ENCODE measurements at regions not wholly inside any gene's neighbourhood (a gene's known extent, or its start where the extent isn't known, plus 50 kb on each side); places are given as distances from the start of the nearest gene placed in this dataset.

DNA sequence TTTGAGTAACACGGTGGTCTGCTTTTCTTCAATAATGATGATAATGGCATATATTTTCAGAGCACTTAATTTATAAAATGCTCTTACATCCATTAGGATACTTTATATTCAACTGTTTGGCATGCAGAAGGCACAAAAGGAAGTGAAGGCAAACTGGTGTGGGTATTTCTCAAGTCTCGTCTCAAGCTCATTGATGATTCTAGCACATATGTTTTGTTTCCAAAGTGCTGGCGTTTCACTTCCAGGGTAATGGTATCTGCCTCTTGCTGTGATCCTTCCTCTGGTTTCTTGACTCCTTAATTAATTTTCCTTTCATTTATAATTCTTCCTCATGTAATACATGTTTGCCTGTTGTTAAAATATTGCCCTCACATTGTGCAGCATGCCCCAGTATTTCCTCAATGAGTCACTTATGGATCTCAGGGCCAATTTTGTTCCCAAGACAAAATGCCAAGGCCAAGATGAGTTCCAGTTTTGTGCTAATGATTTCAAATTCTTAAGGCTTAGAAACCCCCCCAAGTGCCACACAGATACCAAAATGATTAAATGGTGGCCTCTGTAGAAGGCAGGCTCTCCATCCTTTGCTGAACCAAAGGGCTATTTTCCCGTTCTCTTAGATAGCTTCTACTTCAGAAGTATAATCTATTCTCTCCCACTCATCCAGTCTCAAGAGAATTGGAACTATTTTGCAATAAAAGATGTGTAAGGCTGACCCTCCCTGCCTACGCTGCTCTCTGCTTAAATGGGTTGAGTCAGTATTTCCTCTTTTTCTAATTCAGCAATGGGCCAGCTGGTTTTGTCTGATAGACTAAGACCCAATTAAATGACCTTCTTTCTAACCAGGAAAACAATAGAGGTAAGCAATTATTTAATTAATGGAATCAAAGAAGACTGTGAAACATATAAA, 171.2 kb downstream of the ZNF365 start:
- TF ChIP-seq, protein P1, sequence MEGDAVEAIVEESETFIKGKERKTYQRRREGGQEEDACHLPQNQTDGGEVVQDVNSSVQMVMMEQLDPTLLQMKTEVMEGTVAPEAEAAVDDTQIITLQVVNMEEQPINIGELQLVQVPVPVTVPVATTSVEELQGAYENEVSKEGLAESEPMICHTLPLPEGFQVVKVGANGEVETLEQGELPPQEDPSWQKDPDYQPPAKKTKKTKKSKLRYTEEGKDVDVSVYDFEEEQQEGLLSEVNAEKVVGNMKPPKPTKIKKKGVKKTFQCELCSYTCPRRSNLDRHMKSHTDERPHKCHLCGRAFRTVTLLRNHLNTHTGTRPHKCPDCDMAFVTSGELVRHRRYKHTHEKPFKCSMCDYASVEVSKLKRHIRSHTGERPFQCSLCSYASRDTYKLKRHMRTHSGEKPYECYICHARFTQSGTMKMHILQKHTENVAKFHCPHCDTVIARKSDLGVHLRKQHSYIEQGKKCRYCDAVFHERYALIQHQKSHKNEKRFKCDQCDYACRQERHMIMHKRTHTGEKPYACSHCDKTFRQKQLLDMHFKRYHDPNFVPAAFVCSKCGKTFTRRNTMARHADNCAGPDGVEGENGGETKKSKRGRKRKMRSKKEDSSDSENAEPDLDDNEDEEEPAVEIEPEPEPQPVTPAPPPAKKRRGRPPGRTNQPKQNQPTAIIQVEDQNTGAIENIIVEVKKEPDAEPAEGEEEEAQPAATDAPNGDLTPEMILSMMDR (IDR thresholded peaks at IDR 0.05; ENCODE audit: insufficient read depth, low read length, poor library complexity, severe bottlenecking) = no peak
- Histone ChIP-seq H3K4me3 (replicated peaks; ENCODE audit: low read depth, low read length) (no peak overlapping the region), H3K27me3 (replicated peaks; ENCODE audit: control insufficient read depth, insufficient read depth, low read length) (no peaks in the 10 kb centered on the region), H3K36me3 (ENCODE audit: control insufficient read depth, insufficient read depth, low read length) (no peaks in the 10 kb centered on the region)
- no peak for DNase-seq (ENCODE audit: extremely low read depth, insufficient read length)

DNA sequence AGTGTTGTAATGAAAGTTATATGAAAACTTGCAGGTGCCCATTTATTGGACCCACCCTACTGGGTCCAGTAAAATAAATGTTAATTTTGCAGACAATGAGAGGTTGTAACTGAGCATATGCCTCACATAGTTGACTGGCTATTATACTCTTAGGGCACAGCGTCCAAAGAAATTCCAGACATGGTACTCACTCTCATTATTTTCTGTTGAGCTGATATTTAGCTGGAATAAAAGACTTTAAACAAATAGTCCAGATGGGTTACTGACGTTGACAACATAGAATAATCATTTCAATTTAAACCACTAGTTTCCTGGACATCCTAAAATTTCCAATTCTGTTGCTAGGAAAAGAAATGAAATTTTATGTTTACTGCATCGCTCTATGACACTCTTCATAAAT, 174.5 kb downstream of the ZNF365 start:
- H3K4me3 ChIP-seq (replicated peaks; ENCODE audit: low read depth, low read length) = no peak overlapping the region
- DNase-seq (ENCODE audit: extremely low read depth, insufficient read length) = no peak
- no peaks in the 10 kb centered on the region for H3K36me3 ChIP-seq (ENCODE audit: control insufficient read depth, insufficient read depth, low read length)
- H3K27me3 ChIP-seq (replicated peaks; ENCODE audit: control insufficient read depth, insufficient read depth, low read length) = no peaks in the 10 kb centered on the region
- TF ChIP-seq, protein P1 (IDR thresholded peaks at IDR 0.05; ENCODE audit: insufficient read depth, low read length, poor library complexity, severe bottlenecking) = no peak

DNA sequence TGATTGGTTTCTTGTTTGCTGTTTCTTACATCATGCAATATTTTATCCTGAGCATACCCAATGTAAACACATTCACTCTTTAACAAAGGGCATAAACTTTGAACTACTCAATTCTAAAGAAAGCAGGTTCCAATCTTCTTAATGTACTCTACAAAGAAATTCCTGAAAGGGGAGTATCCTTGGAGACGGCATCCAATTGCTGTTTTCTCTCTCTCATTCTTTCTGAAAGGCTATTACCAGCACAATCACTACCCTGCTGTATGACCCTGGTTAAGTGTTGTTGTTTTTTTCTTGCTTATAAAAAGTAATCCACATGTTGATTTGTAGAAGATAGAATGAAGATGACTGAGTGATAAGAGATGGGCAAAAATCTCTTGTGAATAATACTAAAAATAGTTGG, 176.0 kb downstream of the ZNF365 start:
- no peaks in the 10 kb centered on the region for H3K27me3 ChIP-seq (replicated peaks; ENCODE audit: control insufficient read depth, insufficient read depth, low read length)
- no peaks in the 10 kb centered on the region for H3K36me3 ChIP-seq (ENCODE audit: control insufficient read depth, insufficient read depth, low read length)
- TF ChIP-seq, protein P1 (IDR thresholded peaks at IDR 0.05; ENCODE audit: insufficient read depth, low read length, poor library complexity, severe bottlenecking) = no peak
- no peak overlapping the region for H3K4me3 ChIP-seq (replicated peaks; ENCODE audit: low read depth, low read length)
- DNase-seq (ENCODE audit: extremely low read depth, insufficient read length) = no peak

DNA sequence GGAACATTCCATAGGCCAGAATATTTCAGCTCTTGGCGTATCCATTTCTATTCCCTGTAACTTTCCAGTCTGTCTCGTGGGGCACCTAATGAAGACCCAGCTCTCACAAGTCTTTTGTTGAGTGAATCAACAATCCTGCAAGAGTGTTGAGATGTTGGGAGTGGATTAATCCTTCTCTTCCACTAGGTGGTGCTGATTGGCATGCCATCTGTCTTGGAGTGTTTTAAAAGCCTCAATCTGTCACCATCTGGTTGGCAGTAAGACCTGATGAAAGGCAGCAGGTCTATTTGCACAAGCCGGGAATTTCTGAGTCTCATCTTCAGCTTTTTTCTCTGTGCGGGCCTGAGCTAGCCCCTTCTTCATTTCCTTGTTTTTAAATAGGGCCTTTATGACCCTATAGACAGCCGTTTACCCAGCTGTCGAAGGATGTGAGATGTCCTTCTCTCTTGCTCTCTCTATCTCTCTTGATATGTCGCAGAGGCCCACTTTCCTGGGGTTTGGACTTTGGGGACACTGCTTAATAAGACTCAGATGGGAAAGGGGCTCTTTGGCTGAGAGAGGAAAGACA, 180.5 kb downstream of the ZNF365 start:
- TF ChIP-seq, protein P1 (IDR thresholded peaks at IDR 0.05; ENCODE audit: insufficient read depth, low read length, poor library complexity, severe bottlenecking) = peak; percentile 71
- Histone ChIP-seq H3K36me3 (ENCODE audit: control insufficient read depth, insufficient read depth, low read length) (no peaks in the 10 kb centered on the region), H3K27me3 (replicated peaks; ENCODE audit: control insufficient read depth, insufficient read depth, low read length) (no peaks in the 10 kb centered on the region), H3K4me3 (replicated peaks; ENCODE audit: low read depth, low read length) (no peak overlapping the region)
- DNase-seq (ENCODE audit: extremely low read depth, insufficient read length) = no peak

DNA sequence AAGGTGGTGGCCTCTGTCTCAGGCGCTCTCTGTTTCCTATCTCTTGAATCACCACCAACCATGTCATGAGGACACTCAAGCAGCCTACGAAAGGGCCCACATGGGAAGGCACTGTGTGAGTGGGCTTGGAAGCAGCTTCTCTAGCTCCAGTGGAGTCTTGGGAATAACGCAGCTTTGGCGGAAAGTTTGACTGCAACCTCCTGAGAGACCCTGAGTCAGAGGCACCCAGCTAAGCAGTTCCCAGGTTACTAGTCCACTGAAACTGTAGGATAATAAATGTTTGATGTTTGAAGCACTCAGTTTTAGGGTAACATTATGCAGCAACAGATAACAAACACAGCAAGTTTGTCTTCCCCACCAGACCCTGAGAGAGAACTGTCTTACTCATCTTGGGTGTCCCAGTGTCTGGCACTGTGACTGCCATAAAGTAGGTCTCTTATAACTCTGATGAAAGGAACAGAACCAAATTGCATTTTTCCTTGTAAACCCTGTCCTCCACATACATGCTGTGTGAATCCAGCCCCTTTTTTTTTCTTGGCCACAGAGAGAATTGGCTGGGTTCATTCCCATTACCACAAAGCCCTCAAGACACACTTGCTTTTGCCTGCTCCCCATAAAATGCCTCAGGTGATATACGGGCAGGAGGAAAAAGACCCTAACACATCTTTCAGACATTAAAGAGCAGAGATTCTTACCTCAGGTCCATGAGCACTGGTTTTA, 185.5 kb downstream of the ZNF365 start:
- Histone ChIP-seq H3K36me3 (ENCODE audit: control insufficient read depth, insufficient read depth, low read length) (no peaks in the 10 kb centered on the region), H3K27me3 (replicated peaks; ENCODE audit: control insufficient read depth, insufficient read depth, low read length) (no peaks in the 10 kb centered on the region), H3K4me3 (replicated peaks; ENCODE audit: low read depth, low read length) (no peak overlapping the region)
- TF ChIP-seq, protein P1 (IDR thresholded peaks at IDR 0.05; ENCODE audit: insufficient read depth, low read length, poor library complexity, severe bottlenecking) = no peak
- no peak for DNase-seq (ENCODE audit: extremely low read depth, insufficient read length)

Measured in GM06990 (cell line).